HEK293T (cell line): ENCODE measurements at regions not wholly inside any gene's neighbourhood (a gene's known extent, or its start where the extent isn't known, plus 50 kb on each side); places are given as distances from the start of the nearest gene placed in this dataset.

ENCODE experiments used
- ARNT ChIP-seq: fragments of 450-650 bp; IDR thresholded peaks from 2 replicates; pipeline ENCODE4 v1.6.1; 2017; ENCODE audit warnings: mild to moderate bottlenecking
- BHLHE40 ChIP-seq: fragments of 450-650 bp; IDR thresholded peaks from 2 replicates; pipeline ENCODE4 v1.6.1; 2016; ENCODE audit warnings: mild to moderate bottlenecking, moderate library complexity, borderline replicate concordance
- ELF4 ChIP-seq: fragments of 450-650 bp; IDR thresholded peaks from 2 replicates; pipeline ENCODE4 v1.6.1; 2017; ENCODE audit warnings: antibody characterized with exemption
- FOXK2 ChIP-seq: fragments of 450-650 bp; IDR thresholded peaks from 2 replicates; pipeline ENCODE4 v1.6.1; 2016; ENCODE audit warnings: mild to moderate bottlenecking
- FOXM1 ChIP-seq: fragments of 450-650 bp; IDR thresholded peaks from 2 replicates; pipeline ENCODE4 v1.6.1; 2017; ENCODE audit warnings: mild to moderate bottlenecking, borderline replicate concordance
- HDGF ChIP-seq: fragments of 450-650 bp; IDR thresholded peaks from 2 replicates; pipeline ENCODE4 v1.6.1; 2017; ENCODE audit warnings: antibody characterized with exemption, borderline replicate concordance
- NFRKB ChIP-seq: fragments of 450-650 bp; IDR thresholded peaks from 2 replicates; pipeline ENCODE4 v1.6.1; 2016; ENCODE audit warnings: mild to moderate bottlenecking, moderate library complexity
- SP1 ChIP-seq: fragments of 450-650 bp; IDR thresholded peaks from 2 replicates; pipeline ENCODE4 v1.6.1; 2017
- SUZ12 ChIP-seq: fragments of 450-650 bp; IDR thresholded peaks from 2 replicates; pipeline ENCODE4 v1.6.1; 2016; ENCODE audit warnings: mild to moderate bottlenecking
- TARDBP ChIP-seq: fragments of 450-650 bp; IDR thresholded peaks from 2 replicates; pipeline ENCODE4 v1.6.1; 2016
- ZNF384 ChIP-seq: fragments of 450-650 bp; IDR thresholded peaks from 2 replicates; pipeline ENCODE4 v1.6.1; 2016
- TF ChIP-seq, protein P1 (sequence below): fragments of 450-650 bp; IDR thresholded peaks from 2 replicates; pipeline ENCODE4 v1.6.1; 2016

DNA sequence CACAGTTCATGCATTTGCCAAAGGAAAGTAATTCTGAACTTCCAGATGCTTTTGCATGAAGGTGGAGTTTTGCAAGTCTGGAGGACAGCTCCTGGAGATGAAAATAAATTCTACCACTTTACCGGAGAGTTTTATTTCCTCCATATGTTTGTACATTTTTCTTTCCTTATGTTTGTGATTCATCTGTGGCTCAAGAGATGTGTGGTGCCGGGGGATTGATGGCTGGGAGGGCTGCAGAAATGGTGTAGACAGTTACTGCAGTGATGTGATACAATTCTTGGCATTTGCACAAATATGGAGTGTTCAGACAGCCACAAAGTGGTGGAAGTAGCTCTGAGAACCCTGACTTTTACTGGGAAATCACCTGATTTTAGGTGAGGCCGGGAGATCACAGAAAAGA is 58.5 kb upstream of the ASB17 start:
- TF ChIP-seq ZNF384 (no peak), BHLHE40 (no peak), SP1 (no peak), HDGF (no peak), TARDBP (no peak), NFRKB (no peak), FOXM1 (no peak), ELF4 (no peak), SUZ12 (no peak), FOXK2 (no peak), ARNT (no peak)
- TF ChIP-seq, protein P1, sequence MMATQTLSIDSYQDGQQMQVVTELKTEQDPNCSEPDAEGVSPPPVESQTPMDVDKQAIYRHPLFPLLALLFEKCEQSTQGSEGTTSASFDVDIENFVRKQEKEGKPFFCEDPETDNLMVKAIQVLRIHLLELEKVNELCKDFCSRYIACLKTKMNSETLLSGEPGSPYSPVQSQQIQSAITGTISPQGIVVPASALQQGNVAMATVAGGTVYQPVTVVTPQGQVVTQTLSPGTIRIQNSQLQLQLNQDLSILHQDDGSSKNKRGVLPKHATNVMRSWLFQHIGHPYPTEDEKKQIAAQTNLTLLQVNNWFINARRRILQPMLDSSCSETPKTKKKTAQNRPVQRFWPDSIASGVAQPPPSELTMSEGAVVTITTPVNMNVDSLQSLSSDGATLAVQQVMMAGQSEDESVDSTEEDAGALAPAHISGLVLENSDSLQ, result no peak
